ENCODE measurements at regions not wholly inside any gene's neighbourhood (a gene's known extent, or its start where the extent isn't known, plus 50 kb on each side); places are given as distances from the start of the nearest gene placed in this dataset.

DNA sequence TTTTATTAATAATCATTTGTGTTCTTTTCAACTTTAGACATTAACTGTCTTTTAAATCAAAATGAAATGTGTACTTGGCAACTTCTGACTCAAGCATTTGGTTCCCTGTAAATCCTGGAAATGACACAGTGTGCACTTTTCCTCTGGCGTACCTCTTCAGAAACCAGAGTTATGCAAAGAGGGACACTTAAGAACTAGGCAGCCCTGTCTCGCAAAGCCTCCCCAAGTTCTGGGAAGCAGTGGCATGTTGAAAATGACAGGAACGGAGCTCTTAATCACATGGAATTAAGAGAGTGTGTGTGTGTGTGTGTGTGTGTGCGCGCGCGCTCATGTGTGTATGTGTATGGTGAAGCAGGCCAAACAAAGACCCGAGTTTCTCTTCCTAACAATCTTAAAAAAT lies 707.4 kb downstream of the MECOM start:
- no peaks in the 10 kb centered on the region for H3K9me3 Mint-ChIP-seq (ENCODE audit: unreplicated experiment)
- BruUV-seq (replicated peaks): no TSS peak
- ChIA-PET CTCF (interaction anchor here (0.5 to 0.6 kb wide), 3 partner anchors 30 to 908 kb away, joined by 3 to 5 read pairs (median 3); no protein-coding TSS in a partner anchor), POLR2A (no interaction called here)
- no peaks in the 10 kb centered on the region for H3K27me3 Mint-ChIP-seq (ENCODE audit: insufficient read depth, unreplicated experiment)
- peaks cover 5% of the 10 kb centered on the region for H3K4me1 Mint-ChIP-seq (ENCODE audit: insufficient read depth, unreplicated experiment)
- TF ChIP-seq, protein P1, sequence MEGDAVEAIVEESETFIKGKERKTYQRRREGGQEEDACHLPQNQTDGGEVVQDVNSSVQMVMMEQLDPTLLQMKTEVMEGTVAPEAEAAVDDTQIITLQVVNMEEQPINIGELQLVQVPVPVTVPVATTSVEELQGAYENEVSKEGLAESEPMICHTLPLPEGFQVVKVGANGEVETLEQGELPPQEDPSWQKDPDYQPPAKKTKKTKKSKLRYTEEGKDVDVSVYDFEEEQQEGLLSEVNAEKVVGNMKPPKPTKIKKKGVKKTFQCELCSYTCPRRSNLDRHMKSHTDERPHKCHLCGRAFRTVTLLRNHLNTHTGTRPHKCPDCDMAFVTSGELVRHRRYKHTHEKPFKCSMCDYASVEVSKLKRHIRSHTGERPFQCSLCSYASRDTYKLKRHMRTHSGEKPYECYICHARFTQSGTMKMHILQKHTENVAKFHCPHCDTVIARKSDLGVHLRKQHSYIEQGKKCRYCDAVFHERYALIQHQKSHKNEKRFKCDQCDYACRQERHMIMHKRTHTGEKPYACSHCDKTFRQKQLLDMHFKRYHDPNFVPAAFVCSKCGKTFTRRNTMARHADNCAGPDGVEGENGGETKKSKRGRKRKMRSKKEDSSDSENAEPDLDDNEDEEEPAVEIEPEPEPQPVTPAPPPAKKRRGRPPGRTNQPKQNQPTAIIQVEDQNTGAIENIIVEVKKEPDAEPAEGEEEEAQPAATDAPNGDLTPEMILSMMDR (IDR thresholded peaks at IDR 0.05; ENCODE audit: unreplicated experiment): no peak
- H3K36me3 Mint-ChIP-seq (ENCODE audit: insufficient read depth, unreplicated experiment): no peaks in the 10 kb centered on the region
- H3K27ac Mint-ChIP-seq (ENCODE audit: low read depth, unreplicated experiment): no peak overlapping the region
- intact Hi-C loops (cut with micrococcal nuclease): no loop called here
- no peak overlapping the region for H3K4me3 Mint-ChIP-seq (ENCODE audit: unreplicated experiment)
- DNase-seq (ENCODE audit: unreplicated experiment): no peak

DNA sequence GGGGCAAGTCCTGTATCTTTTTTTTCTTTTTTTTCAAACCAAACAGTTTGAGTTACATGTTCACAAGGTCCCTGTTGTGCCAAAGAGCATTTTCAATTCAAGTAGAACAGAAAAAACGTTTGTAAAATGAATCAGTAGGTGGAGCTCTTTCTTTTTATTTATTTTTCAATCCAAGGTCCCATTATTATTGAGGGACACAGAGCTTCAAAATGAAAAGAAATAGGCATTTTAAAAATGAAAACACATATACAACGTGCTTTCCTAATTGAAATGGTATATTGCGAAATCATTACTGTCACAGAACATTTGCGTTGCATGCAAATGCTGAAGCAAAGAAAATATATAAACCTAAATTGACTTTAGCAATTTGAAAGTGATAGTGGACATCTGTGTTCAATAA lies 711.0 kb downstream of the MECOM start:
- H3K27me3 Mint-ChIP-seq (ENCODE audit: insufficient read depth, unreplicated experiment): no peaks in the 10 kb centered on the region
- DNase-seq (ENCODE audit: unreplicated experiment): peak; percentile 36
- H3K9me3 Mint-ChIP-seq (ENCODE audit: unreplicated experiment): no peaks in the 10 kb centered on the region
- peaks cover 5% of the 10 kb centered on the region for H3K4me1 Mint-ChIP-seq (ENCODE audit: insufficient read depth, unreplicated experiment)
- no peaks in the 10 kb centered on the region for H3K36me3 Mint-ChIP-seq (ENCODE audit: insufficient read depth, unreplicated experiment)
- no peak overlapping the region for H3K27ac Mint-ChIP-seq (ENCODE audit: low read depth, unreplicated experiment)
- intact Hi-C loops (cut with micrococcal nuclease): loop anchor here (1.0 to 5.0 kb wide), 5 partner anchors 89 to 716 kb away; no protein-coding TSS in a partner anchor
- no peak overlapping the region for H3K4me3 Mint-ChIP-seq (ENCODE audit: unreplicated experiment)
- POLR2A ChIA-PET: interaction anchor here (0.7 to 1.6 kb wide), 7 partner anchors 87 to 1635 kb away, joined by 3 to 5 read pairs (median 3); no protein-coding TSS in a partner anchor
- TF ChIP-seq, protein P1 (IDR thresholded peaks at IDR 0.05; ENCODE audit: unreplicated experiment): peak; percentile 45
- CTCF ChIA-PET: interaction anchor here (0.5 to 4.1 kb wide), 50 partner anchors 8 to 1240 kb away, joined by 3 to 21 read pairs (median 5); no protein-coding TSS in a partner anchor
- BruUV-seq (replicated peaks): no TSS peak

DNA sequence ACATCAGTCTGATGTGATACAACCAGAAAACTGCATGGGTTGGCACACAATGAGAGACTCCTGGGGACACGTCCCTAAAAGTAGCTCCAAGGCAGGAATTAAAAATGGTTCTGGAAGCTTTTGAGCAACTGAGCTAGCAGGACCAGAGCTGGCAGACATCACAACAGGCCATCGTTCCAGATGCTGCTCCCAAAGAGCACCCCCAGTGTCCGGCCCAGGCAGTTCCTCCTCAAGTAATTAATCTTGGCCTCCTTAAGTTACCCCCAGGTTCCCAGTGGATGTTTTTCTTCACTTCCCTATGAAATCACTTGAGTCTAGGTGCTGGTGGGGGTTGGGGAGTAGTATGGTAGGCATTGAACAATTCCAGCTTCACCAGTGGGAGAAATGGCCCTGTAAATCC lies 711.6 kb downstream of the MECOM start:
- ChIA-PET POLR2A (interaction anchor here (0.9 to 1.6 kb wide), 3 partner anchors 90 to 717 kb away, joined by 3 to 5 read pairs (median 4); no protein-coding TSS in a partner anchor), CTCF (interaction anchor here (0.5 to 4.1 kb wide), 40 partner anchors 9 to 792 kb away, joined by 3 to 21 read pairs (median 5); no protein-coding TSS in a partner anchor)
- H3K4me3 Mint-ChIP-seq (ENCODE audit: unreplicated experiment): no peak overlapping the region
- peaks cover 5% of the 10 kb centered on the region for H3K4me1 Mint-ChIP-seq (ENCODE audit: insufficient read depth, unreplicated experiment)
- H3K9me3 Mint-ChIP-seq (ENCODE audit: unreplicated experiment): no peaks in the 10 kb centered on the region
- DNase-seq (ENCODE audit: unreplicated experiment): no peak
- no peaks in the 10 kb centered on the region for H3K36me3 Mint-ChIP-seq (ENCODE audit: insufficient read depth, unreplicated experiment)
- BruUV-seq (replicated peaks): no TSS peak
- intact Hi-C loops (cut with micrococcal nuclease): loop anchor here (1.0 to 5.0 kb wide), 5 partner anchors 89 to 717 kb away; no protein-coding TSS in a partner anchor
- no peak overlapping the region for H3K27ac Mint-ChIP-seq (ENCODE audit: low read depth, unreplicated experiment)
- TF ChIP-seq, protein P1 (IDR thresholded peaks at IDR 0.05; ENCODE audit: unreplicated experiment): no peak
- no peaks in the 10 kb centered on the region for H3K27me3 Mint-ChIP-seq (ENCODE audit: insufficient read depth, unreplicated experiment)

DNA sequence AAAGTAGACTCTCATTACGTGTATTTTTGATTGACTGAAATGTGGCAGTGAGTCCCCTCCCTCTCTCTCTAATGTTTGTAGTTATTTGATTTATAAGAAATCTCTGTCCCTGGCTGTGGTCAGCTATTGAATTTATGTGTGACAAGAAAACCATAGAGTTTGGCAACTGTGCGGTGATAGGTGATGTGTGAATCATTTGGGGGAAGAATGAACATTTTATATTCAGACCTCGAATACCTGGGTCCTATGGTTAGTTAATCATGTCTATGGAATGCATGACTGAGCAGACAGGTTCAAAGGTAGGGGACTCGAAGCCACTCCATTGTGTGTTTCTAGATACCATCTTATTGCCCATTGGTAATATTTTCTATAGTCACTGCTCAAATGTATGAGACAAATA lies 712.1 kb downstream of the MECOM start:
- CTCF ChIA-PET: interaction anchor here (0.7 to 4.1 kb wide), 16 partner anchors 11 to 793 kb away, joined by 3 to 21 read pairs (median 6); no protein-coding TSS in a partner anchor
- intact Hi-C loops (cut with micrococcal nuclease): loop anchor here (5.0 kb wide), 3 partner anchors 181 to 346 kb away; no protein-coding TSS in a partner anchor
- no peak overlapping the region for H3K4me3 Mint-ChIP-seq (ENCODE audit: unreplicated experiment)
- H3K36me3 Mint-ChIP-seq (ENCODE audit: insufficient read depth, unreplicated experiment): no peaks in the 10 kb centered on the region
- TF ChIP-seq, protein P1 (IDR thresholded peaks at IDR 0.05; ENCODE audit: unreplicated experiment): no peak
- H3K9me3 Mint-ChIP-seq (ENCODE audit: unreplicated experiment): no peaks in the 10 kb centered on the region
- H3K27ac Mint-ChIP-seq (ENCODE audit: low read depth, unreplicated experiment): no peak overlapping the region
- POLR2A ChIA-PET: no interaction called here
- H3K27me3 Mint-ChIP-seq (ENCODE audit: insufficient read depth, unreplicated experiment): no peaks in the 10 kb centered on the region
- H3K4me1 Mint-ChIP-seq (ENCODE audit: insufficient read depth, unreplicated experiment): peaks cover 5% of the 10 kb centered on the region
- DNase-seq (ENCODE audit: unreplicated experiment): peak; percentile 11
- BruUV-seq (replicated peaks): no TSS peak
